Sigmoid colon (tissue), 4 donors: ENCODE measurements at regions not wholly inside any gene's neighbourhood (a gene's known extent, or its start where the extent isn't known, plus 50 kb on each side); places are given as distances from the start of the nearest gene placed in this dataset.

ENCODE experiments used
- EP300 ChIP-seq, 4 donors: sonication (generic); formaldehyde crosslinking; IDR thresholded peaks; one replicate each; pipeline ENCODE4 v1.6.1; 2017; ENCODE audit warnings: antibody characterized with exemption in 4 of 4
- POLR2A ChIP-seq, 2 donors: fragments of 450-650 bp; IDR thresholded peaks; one replicate each; pipeline ENCODE4 v1.6.1; 2016; ENCODE audit warnings: antibody characterized with exemption in 2 of 2, mild to moderate bottlenecking in 2 of 2, moderate library complexity in 2 of 2
- POLR2AphosphoS5 ChIP-seq, 4 donors: sonication (generic); formaldehyde crosslinking; IDR thresholded peaks; one replicate each; pipeline ENCODE4 v1.6.1; 2017; ENCODE audit warnings: antibody characterized with exemption in 4 of 4
- TF ChIP-seq, protein P1 (sequence below), 4 experiments: fragments of 450-650 bp in 3 of 4; fragments of 200-600 bp in 1 of 4; IDR thresholded peaks; one replicate each; pipeline ENCODE4 v1.5.1; 2016 to 2019; ENCODE audit warnings: antibody characterized with exemption in 4 of 4, mild to moderate bottlenecking in 3 of 4, moderate library complexity in 2 of 4

DNA sequence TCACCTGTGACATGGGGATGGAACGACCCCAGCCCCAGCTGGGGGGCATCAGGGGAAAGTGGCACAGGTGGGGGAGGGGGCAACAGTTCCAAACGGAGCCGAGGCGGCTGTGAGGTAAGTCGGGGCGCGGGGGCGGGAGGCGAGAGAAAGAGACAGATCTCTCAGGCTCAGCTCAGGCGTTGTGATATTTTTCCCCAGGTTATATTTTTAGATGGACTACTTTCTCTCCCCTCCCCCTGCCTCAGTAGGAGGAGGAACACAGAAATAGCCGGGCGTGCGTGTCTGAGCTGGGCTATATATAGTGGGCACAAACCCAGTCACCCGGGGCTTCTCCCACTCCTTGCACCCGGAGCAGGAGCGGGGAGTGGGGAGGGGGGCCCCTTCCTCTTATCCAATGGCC, 91.0 kb upstream of the LINGO1 start:
- TF ChIP-seq, protein P1, sequence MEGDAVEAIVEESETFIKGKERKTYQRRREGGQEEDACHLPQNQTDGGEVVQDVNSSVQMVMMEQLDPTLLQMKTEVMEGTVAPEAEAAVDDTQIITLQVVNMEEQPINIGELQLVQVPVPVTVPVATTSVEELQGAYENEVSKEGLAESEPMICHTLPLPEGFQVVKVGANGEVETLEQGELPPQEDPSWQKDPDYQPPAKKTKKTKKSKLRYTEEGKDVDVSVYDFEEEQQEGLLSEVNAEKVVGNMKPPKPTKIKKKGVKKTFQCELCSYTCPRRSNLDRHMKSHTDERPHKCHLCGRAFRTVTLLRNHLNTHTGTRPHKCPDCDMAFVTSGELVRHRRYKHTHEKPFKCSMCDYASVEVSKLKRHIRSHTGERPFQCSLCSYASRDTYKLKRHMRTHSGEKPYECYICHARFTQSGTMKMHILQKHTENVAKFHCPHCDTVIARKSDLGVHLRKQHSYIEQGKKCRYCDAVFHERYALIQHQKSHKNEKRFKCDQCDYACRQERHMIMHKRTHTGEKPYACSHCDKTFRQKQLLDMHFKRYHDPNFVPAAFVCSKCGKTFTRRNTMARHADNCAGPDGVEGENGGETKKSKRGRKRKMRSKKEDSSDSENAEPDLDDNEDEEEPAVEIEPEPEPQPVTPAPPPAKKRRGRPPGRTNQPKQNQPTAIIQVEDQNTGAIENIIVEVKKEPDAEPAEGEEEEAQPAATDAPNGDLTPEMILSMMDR (IDR thresholded peaks at IDR 0.05), result no peak
- no peak for TF ChIP-seq EP300 (IDR thresholded peaks at IDR 0.05)
- TF ChIP-seq POLR2AphosphoS5 (IDR thresholded peaks at IDR 0.05), result no peak
- TF ChIP-seq POLR2A (IDR thresholded peaks at IDR 0.05), result no peak
